AG04450 (cell line): ENCODE measurements at regions not wholly inside any gene's neighbourhood (a gene's known extent, or its start where the extent isn't known, plus 50 kb on each side); places are given as distances from the start of the nearest gene placed in this dataset.

Experiments
- CTCF ChIA-PET: fragments of 300-600, 350-600 bp; formaldehyde crosslinking; extraction: SDS; loops from one replicate; lab custom pipeline; 2022; ENCODE audit warnings: antibody characterized with exemption, inconsistent platforms; lab: Charles Lee
- POLR2A ChIA-PET: fragments of 350-600 bp; formaldehyde crosslinking; extraction: SDS; loops from one replicate; lab custom pipeline; 2021; ENCODE audit warnings: antibody characterized with exemption, inconsistent platforms; lab: Yijun Ruan, JAX
- DNase-seq: peaks from one replicate; pipeline ENCODE4 v3.0.0-alpha.2; 2011; ENCODE audit warnings: low read depth, low spot score
- H3K27ac ChIP-seq: one replicate; pipeline ENCODE4 v1.5.1; 2012; ENCODE audit warnings: low read depth, low read length, control low read depth
- H3K27me3 ChIP-seq: one replicate; pipeline ENCODE4 v1.6.0; 2012; ENCODE audit warnings: low read length; ENCODE audit not compliant: control insufficient read depth, insufficient read depth
- H3K4me3 ChIP-seq: 2 replicates; pipeline ENCODE4 v1.5.1; 2011; ENCODE audit warnings: mild to moderate bottlenecking, low read depth, low read length, control low read depth
- H3K9me3 ChIP-seq: 2 replicates; pipeline ENCODE4 v1.5.1; 2012; ENCODE audit warnings: low read length; ENCODE audit not compliant: control insufficient read depth, insufficient read depth
- TF ChIP-seq, protein P1 (sequence below): IDR thresholded peaks from 2 replicates; pipeline ENCODE4 v1.5.1; 2011; ENCODE audit warnings: low read depth, low read length, control low read depth, inconsistent platforms

- POLR2A ChIA-PET: no interaction called here
- Histone ChIP-seq H3K9me3 (no peaks in the 10 kb centered on the region), H3K27me3 (no peaks in the 10 kb centered on the region), H3K27ac (no peak overlapping the region), H3K4me3 (no peak overlapping the region)
- CTCF ChIA-PET: no interaction called here
- TF ChIP-seq, protein P1, sequence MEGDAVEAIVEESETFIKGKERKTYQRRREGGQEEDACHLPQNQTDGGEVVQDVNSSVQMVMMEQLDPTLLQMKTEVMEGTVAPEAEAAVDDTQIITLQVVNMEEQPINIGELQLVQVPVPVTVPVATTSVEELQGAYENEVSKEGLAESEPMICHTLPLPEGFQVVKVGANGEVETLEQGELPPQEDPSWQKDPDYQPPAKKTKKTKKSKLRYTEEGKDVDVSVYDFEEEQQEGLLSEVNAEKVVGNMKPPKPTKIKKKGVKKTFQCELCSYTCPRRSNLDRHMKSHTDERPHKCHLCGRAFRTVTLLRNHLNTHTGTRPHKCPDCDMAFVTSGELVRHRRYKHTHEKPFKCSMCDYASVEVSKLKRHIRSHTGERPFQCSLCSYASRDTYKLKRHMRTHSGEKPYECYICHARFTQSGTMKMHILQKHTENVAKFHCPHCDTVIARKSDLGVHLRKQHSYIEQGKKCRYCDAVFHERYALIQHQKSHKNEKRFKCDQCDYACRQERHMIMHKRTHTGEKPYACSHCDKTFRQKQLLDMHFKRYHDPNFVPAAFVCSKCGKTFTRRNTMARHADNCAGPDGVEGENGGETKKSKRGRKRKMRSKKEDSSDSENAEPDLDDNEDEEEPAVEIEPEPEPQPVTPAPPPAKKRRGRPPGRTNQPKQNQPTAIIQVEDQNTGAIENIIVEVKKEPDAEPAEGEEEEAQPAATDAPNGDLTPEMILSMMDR: no peak
- no peak for DNase-seq
Observed at GRCh38 chr3:165455360-165455759, 259.2 kb upstream of the SLITRK3 start.

GRCh38 chr3:165451371-165452070, 255.3 kb upstream of the SLITRK3 start:
- Histone ChIP-seq H3K9me3 (no peaks in the 10 kb centered on the region), H3K27ac (no peak overlapping the region), H3K4me3 (no peak overlapping the region), H3K27me3 (no peaks in the 10 kb centered on the region)
- DNase-seq: no peak
- TF ChIP-seq, protein P1: no peak
- CTCF ChIA-PET: interaction anchor here (1.1 kb wide), 1 partner anchor 9 kb away, joined by 4 read pairs; no protein-coding TSS in a partner anchor
- POLR2A ChIA-PET: no interaction called here

GRCh38 chr3:165446555-165446954, 250.4 kb upstream of the SLITRK3 start:
- no peak for DNase-seq
- CTCF ChIA-PET: no interaction called here
- Histone ChIP-seq H3K27me3 (no peaks in the 10 kb centered on the region), H3K9me3 (no peaks in the 10 kb centered on the region), H3K4me3 (no peak overlapping the region), H3K27ac (no peak overlapping the region)
- TF ChIP-seq, protein P1: no peak
- POLR2A ChIA-PET: no interaction called here

- no peak overlapping the region for H3K4me3 ChIP-seq
- no peak for DNase-seq
- ChIA-PET POLR2A (no interaction called here), CTCF (no interaction called here)
- TF ChIP-seq, protein P1: no peak
- H3K27me3 ChIP-seq: no peaks in the 10 kb centered on the region
- H3K27ac ChIP-seq: no peak overlapping the region
- no peaks in the 10 kb centered on the region for H3K9me3 ChIP-seq
Observed at GRCh38 chr3:165444745-165445144, 248.6 kb upstream of the SLITRK3 start.

DNA sequence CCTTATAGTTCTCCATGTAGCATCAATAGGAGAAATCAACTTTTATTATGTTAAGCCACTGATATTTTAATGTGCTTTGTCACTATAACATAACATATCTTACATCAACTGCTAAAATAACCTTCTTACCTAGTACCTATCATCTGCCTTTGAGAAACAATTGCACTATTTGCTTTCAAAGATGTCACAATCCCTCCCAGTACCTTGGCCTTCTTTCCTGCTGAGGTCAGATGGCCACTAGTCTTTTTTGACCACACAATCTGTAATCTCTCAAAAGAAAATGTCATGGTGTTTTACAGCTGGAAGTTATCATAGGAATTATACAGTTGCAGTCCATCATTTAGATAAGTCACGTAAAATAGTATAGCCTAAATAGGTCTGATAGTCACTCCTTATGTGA, 247.5 kb upstream of the SLITRK3 start:
- DNase-seq: no peak
- H3K9me3 ChIP-seq: no peaks in the 10 kb centered on the region
- ChIA-PET POLR2A (no interaction called here), CTCF (interaction anchor here (0.5 kb wide), 1 partner anchor 104 kb away, joined by 3 read pairs; no protein-coding TSS in a partner anchor)
- no peak overlapping the region for H3K4me3 ChIP-seq
- H3K27ac ChIP-seq: no peak overlapping the region
- H3K27me3 ChIP-seq: no peaks in the 10 kb centered on the region
- TF ChIP-seq, protein P1: no peak
